HG03432 (cell line): ENCODE measurements at regions not wholly inside any gene's neighbourhood (a gene's known extent, or its start where the extent isn't known, plus 50 kb on each side); places are given as distances from the start of the nearest gene placed in this dataset.

Experiments used
- ATAC-seq: cut with Tn5 transposase; IDR thresholded peaks from one replicate; pipeline ENCODE4 v1.9.1; 2021; ENCODE audit warnings: mild to moderate bottlenecking, moderate library complexity; ENCODE audit not compliant: unreplicated experiment

DNA sequence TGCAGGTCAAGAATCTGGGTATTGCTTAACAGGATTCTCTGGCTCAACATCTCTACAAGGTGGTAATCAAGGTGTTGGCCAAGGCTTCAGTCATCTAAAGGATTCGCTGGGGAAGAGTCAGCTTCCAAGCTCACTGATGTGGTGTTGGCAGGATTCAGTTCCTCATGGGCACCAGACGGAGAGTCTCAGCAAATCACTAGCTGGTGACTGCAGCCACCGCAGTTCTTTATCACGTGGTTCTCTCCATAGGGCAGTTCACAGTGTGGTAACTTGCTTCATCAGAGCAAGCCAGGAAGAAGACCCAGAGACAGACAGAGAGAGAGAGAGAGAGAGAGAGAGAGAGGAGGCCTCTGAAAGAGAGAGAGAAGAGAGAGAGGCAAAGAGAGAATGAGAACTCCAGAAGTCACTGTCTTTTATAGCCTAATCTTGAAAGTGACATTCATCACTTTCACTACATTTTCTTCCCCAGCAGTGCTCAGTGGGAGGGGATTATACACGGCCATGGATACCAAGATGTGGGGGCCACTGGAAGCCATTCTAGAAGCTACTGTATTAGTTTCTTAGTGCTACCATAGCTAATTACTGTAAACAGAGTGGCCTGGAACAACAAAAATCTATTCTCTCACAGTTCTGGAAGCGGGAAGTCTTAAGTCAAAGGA is 109.2 kb upstream of the SMIM23 start:
- no peak for ATAC-seq

DNA sequence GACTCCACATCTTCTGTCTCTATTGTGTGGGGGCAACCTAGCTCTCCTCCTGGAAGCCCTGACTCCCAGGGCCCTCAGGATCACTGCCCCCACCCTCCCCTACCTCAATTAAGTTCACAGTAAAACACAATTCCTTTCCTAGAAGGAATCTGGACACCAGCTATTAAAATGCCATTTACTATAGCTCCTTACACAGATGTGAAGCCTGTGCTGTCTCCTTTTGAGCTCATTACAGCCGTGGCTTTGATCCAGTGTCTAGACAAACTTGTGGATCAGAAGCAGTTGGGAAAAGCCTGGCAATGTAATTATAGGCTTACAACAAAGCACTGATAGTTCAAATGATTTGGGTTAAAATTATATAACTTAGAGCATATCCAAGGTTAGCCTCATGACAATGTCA is 107.0 kb upstream of the SMIM23 start:
- ATAC-seq: no peak

DNA sequence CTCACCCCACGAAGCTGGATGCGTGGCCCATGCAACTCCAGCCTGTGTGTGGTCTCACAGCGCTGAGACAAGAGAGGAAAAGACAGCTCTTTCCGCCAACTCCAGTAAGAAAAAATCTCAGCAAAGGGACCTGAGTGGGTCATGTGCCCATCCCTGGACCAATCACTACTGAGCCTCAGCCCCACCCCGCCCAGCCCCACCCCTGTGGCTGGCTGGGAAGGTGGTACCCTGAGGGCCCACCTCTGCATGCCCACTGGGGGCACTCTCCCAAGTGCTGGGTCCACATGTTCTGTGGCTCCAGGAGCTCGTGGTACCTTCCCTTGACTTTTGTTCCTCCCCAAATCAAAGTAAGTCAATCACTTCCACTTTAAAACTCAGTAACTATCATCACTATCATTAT is 105.1 kb upstream of the SMIM23 start:
- ATAC-seq: no peak

DNA sequence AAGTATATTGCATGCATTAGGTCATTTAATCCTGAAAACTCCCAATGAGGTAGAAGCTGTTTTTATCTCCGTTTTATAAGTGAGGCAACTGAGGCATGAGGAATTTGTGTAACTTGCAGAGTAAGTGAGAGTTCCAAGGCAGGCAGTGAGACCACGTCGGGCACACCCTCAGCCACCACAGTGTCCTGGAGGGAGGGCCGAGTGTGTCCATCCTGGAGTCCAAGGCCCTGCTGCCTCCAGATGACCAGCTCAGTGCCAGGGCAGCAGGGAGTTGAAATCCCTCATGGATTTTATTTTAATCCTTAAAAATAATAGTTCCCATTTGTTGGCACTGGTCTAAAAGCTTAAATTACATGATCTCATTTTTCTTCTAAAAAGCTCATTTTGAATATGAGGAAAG is 104.6 kb upstream of the SMIM23 start:
- ATAC-seq: no peak

DNA sequence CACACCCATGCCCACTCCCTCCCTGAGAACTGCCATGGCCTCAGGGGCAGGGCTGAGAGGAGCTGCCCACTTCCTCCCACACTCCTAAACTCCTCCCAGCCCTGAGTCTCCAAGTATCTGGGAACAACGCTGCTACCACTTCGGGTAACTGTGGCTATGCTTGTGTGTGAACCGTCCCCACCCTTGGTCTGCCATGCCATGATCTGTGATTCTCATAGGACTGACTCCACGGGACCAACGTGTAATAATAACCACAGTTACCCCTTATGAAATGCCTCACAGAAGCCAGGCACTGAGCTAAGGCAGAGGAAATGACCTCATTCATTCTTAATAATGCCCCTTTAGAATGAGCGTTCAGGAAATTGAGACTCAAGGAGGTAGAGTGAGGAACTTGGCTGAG is 103.9 kb upstream of the SMIM23 start:
- no peak for ATAC-seq

DNA sequence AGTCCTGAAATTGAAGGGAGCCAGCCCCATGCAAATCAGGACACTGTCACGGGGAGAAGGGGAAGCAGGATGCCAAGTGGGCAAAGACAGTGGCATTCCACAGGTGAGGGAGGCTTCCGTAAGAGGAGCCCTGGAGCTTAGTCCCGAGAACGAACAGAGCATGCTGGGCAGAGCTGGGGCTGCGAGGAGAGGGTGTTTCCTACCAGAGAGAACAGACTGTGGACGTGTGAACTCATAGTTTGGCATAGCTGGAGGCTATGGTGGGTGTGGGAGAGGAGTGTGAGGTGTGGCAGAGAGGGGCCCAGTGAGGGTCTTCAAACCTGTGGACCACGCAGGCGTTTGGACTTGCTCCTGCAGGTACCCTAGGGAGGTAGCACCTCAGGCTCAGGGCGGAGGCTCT is 102.8 kb upstream of the SMIM23 start:
- no peak for ATAC-seq

DNA sequence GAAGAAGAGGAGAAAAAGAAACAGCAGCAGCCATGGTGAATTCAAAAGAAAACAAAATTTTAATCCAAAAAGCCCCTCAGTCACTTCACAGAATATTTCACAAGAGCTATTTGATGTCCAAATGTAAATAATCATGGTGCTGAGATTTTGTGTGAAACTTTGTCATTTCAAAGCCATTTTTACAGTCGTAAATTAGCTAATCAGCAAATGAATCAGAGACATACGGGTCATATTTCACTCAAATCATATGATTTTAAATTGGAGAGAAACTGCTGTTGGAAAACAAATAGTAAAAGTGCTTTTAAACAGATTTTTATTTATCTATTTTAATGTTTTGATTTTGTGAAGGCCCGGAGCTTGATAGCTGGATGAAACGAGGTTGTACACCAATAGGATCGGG is 101.4 kb upstream of the SMIM23 start:
- no peak for ATAC-seq

DNA sequence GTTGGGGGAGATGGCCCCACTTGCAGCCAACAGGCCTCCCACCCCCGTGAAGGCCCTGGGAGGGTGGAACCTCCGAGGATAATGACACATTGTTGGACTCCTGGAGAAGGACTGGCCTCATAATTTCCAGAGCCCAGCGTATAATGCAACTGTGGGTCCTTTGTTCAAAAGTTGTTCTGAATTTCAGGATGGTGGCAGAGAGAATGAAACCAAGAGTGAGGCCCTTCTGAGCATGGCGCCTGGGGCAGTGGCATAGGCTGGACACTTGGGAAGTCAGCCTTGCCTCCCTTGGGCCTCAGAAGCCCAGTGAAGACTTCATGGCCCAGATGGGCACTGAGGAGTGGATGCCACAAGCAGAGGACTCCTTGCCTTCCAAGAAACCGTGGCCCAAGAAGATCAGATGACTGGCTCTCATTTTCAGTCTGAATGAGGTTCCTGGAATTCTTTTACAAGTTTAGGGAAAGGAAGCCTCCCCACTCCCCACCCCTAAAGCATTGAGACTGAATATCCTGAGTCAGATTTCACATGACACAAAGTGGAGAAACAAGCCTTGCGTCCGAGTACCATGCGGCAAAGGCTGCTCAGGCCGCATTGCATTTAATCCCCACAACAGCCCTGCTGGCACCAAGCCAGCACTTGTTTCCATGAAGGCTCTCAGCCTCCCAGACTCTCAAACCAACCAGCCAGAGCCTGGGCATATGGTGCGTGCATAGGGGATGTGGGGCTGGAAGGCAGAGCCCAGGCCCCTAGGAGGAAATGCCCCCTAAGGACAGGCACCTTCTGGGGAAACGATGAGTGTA is 96.7 kb upstream of the SMIM23 start:
- ATAC-seq: no peak

DNA sequence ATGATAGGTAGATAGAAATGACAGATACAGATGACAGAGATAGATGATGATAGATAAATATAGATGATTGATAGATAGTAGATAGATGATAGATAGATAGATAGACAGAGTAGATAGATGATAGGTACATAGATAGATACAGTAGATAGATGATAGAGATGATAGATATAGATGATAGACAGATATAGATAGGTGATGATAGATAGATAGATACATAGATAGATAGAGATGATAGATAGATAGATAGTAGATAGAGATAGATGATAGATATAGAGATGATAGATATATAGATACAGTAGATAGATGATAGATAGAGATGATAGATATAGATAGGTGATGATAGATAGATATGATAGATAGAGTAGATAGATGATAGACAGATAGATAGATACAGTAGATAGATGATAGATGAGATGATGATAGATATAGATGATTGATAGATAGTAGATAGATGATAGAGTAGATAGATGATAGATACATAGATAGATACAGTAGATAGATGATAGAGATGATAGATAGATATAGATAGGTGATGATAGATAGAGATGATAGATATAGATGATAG is 95.7 kb upstream of the SMIM23 start:
- ATAC-seq: no peak

DNA sequence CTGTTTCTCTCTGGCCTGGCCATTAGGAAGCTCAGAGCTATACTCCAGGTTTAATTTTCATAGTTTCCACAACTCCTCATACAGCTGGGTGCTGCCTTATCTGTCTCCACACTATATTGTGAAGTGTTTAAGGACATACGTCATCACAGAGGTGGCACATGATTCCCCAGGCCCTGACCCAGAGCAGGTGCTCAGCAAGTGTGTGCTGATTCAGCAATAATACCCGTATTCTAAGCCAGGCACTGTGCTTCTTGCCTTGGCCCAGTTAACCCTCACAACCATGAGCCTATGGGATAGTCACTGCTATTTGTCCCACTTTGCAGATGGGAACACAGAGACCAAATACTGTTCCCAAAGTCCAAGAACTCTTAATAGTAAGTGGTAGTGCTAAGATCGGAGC is 93.5 kb upstream of the SMIM23 start:
- no peak for ATAC-seq

DNA sequence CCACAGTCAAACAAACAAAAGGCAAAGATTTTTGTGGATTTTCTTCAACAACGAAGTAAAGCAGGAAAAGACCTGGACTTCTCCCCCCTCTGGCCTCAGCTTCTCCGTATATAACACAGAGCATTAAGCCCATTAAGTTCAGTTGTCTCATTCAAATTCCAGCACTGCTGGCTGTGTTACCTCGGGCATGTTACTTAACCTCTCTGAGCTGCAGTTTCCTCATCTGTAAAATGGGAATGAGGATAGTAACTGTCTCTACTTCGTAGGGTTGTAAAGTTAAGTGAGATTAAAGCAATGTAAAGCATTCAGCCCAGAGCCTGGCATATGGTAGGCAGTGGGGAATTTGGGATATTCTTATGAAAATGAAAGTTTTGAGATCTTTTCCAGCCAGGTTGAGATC is 92.7 kb upstream of the SMIM23 start:
- ATAC-seq: no peak

DNA sequence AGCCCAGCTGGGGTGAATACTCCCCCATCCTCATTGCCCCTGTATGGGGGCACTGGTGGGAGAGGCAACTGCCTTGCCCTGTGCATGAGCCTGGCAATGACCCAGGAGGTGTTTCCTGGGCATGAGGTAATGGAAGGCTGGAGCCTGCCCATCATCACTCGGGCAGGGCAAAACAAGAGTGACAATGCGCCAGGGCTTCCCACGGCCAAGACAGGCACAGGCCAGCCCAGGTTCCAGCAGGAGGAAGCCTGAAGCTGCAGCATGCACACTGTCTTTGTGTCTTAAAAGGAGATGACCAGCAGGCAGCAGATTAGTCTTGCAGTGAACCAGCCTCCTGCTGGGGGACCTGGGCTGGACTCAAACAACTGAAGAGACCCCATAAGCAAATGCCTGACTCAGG is 92.2 kb upstream of the SMIM23 start:
- no peak for ATAC-seq

DNA sequence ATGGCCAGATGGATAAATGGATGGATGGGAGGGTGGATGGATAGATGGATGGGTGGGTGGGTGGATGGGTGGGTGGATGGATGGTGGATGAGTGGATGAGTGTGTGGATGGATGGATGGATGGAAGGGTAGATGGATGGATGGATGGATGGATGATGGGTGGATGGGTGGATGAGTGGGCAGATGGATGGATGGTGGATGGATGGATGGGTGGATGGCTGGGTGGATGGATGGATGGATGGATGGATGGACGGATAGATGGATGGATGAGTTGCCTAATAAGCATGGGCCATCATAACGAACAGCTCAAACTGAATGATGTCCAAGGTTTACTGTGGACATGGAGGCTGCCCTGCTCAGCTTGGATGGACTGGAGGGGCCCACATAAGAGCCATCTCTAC is 89.8 kb upstream of the SMIM23 start:
- ATAC-seq: no peak

DNA sequence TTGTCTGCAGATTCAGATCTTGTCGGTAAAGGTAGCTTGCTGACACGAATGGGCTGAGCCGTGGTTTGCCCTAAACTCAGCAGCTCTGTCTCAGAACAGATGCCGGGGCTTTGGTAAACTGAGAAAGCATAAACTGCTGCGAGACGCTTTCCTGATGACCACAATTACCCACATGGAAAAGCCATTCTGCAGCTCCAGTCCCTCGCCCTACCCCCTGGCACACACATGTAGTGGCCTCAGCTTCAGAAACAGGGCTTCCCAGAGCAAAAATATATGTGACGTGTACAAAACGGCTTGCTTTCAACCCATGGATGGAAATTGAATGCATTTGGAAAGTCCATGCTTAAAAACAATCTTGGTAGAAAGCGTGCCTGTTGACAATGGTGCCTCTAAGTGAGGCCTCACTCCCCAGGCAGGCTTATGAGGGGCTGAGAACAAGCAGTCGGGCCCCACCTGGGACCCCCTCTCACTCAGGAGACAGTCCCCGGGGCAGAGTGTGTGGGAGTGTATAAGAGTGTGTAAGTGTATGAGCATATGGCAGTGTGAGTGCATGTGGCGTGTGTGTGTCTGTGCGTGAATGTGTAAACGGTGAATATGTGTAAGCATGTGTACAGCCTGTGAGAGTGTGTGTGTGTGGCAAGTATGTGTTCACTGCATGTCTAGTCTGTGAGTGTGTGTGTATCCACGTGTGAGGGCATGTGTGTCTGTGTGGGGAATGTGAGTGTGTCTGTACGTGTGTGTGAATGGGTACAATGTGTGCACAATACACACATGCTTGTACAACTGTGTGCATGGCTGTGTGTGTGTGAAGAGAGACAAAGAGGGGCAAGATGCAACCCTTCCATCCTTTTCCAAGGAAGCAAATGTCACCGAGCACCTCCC is 88.2 kb upstream of the SMIM23 start:
- ATAC-seq: no peak

DNA sequence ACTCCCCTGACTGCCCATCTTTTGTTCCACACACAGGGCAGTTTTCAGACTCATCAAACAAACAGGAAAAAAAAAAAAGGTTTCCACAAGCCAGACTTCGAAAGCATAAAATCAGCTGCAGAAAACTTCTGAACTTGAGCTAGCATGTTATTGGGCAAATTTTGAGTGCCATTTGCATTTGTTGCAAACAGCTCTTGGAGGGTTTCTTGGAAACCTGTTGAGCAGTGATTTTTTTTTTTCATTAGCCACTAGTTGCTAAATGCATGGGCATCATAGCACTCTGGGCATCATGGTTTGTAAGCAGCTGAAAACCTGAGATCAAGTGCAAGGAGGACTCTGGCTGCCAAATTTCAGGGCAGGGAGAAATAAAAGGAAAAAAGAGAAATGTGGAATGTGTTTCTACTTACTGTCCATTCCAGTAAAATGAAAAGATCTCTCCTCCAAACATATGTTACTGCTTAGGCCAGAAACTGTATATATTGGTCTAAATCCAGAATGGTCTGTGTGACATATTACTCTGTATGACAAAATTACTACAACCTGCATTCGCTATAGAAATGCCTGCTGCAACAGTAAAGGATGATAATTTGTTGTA is 85.2 kb upstream of the SMIM23 start:
- ATAC-seq: no peak

DNA sequence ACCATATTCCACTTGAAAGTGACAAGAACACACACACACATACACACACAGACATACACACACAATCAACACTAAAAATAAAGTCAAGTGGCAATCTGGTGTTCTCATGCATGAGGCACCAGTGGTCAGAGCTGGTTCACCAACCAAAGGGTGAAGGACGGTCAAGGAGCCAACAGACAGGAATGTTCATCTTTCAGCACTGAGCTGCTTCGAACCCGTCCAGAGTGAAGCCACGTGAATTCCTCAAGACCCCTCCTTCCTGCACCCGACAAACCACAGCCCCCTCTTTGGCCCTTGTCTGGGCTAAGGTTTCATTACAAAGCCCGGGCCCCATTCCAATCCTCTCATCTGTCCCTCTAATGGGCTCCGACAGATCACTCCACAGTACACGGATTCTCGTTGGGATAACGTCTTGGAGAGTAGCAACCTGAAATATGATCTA is 84.5 kb upstream of the SMIM23 start:
- no peak for ATAC-seq

DNA sequence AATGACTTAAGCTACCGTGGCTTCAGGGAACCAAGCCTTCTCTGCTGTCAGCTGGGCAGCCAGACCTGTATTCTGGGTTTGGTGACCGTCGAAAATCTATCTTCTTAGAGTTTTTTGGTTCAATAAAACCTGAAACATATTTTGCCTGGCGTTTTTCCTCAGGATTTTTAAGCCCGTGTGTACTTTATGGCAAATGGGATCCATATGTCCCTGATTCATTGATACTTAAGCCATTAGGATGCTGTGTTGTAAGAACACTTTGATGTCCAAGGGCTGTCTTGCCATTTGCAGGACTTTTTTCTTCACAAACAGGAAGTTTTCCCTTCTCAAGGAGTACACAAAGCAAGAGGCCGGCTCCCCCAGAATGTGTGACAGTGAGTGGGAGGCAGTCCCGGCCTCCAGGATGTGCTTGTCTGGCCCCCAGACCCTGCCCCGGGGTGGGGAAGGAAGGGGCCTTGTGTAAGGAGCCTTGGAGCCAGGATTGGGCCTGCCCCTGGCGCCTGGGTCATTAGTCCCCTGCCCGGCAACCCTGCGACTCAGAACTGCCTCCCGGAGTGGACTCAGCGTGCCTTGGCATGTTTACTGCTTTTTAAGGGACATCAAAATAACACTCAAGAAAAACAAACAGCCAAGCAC is 83.4 kb upstream of the SMIM23 start:
- ATAC-seq: no peak

DNA sequence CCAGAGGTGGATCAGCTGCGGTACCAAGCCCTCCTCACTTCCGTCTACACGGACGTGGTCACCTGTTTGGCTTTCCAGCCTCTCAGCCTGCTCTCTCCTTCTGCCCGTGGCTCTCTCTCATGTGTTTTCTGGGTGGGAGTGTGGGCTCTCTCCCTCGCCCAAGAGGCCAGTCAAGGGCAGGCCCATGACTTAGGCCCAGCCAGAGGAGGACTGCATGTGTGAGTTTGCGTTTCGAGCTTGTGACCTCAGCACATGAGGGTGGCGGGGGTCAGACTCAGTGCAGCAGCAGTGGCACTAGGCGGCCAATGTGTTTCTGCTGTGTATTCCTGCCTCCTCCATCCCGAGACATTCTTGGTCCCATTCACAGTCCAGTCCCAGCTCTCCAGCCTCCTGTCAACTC is 82.5 kb upstream of the SMIM23 start:
- ATAC-seq: no peak

DNA sequence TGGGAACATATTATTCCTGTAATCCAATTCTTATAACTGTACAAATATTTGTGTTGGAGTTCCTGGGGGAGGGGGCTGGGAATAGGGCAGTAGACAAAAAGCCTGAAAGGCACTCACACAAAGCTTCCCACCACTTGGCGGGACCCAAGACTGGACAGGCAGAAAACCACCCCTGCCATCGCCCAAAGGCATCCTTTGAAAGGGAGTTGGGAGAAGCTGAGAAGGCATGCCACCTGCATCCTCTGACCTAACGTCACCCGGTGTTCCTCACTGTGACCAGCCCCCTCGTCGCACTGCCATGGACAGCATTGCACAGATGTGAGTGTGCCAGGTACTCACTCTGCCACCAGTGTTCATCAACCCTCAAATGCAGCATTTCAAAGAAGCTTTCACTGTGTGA is 80.6 kb upstream of the SMIM23 start:
- no peak for ATAC-seq

DNA sequence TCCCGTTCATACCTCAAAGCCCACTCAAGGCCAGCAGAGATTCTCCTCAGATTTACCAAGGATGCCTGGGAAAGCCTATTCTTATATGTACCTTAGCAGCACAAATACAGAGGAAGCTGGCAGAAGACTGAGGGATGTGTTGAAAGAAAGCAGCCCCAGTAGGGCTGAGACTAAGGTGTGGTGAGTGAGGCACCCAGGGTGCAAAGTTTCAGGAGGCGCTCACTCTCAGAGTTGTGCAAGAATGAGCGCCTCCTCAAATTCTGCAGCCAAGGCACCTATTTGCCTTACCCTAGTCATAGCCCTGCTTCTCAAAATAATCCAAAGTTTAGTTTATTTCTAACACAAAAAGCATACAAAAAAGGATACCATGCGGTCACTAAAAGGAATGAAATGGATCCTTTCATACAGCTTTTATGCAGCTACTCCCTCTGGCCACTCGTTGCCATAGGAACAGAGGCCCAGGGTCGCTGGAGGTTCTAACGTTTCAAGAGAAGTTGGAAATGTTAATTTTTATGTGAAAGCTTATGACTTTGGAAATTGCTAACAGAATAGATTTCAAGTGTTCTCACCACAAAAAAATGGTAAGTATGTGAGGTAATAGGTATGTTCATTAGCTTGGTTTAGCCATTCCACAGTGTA is 79.7 kb upstream of the SMIM23 start:
- ATAC-seq: no peak
